CD4-positive, alpha-beta T cell (primary cell): ENCODE measurements at regions not wholly inside any gene's neighbourhood (a gene's known extent, or its start where the extent isn't known, plus 50 kb on each side); places are given as distances from the start of the nearest gene placed in this dataset.

Experiments used
- ATAC-seq: fragments of 200-7000 bp; cut with Tn5 transposase; one replicate; pipeline ENCODE4 v1.10.0; 2022; ENCODE audit warnings: mild to moderate bottlenecking; ENCODE audit not compliant: poor library complexity
- CTCF ChIA-PET: fragments of 350-600 bp; sonication (Branson Sonifier 250); formaldehyde crosslinking; loops from one replicate; lab custom pipeline; 2021; ENCODE audit warnings: antibody characterized with exemption, inconsistent platforms; lab: Charles Lee
- POLR2A ChIA-PET: fragments of 350-600 bp; sonication (Branson Sonifier 250); formaldehyde crosslinking; loops from one replicate; lab custom pipeline; 2021; ENCODE audit warnings: antibody characterized with exemption, inconsistent platforms; lab: Charles Lee
- DNase-seq, 14 experiments: peaks; one replicate each; pipeline ENCODE4 v3.0.0-alpha.2; 2013 to 2020; ENCODE audit warnings: mixed read lengths in 2 of 14
- H3K27ac ChIP-seq, 2 donors: one replicate each; pipeline versions ENCODE4 v1.5.1 to v1.7.0; 2013; ENCODE audit warnings: low read length in 2 of 2, low read depth in 1 of 2, mild to moderate bottlenecking in 1 of 2
- H3K27me3 ChIP-seq, 2 experiments: 1 replicate in 1 of 2; 2 replicates in 1 of 2; pipeline versions ENCODE4 v1.6.1 to v1.7.0; 2013; ENCODE audit warnings: low read length in 2 of 2, control low read depth in 1 of 2, mild to moderate bottlenecking in 1 of 2, moderate library complexity in 1 of 2; ENCODE audit not compliant: insufficient read depth in 2 of 2, control insufficient read depth in 1 of 2
- H3K36me3 ChIP-seq: one replicate; pipeline ENCODE4 v1.6.1; 2013; ENCODE audit warnings: low read length, control low read depth; ENCODE audit not compliant: insufficient read depth
- H3K4me1 ChIP-seq: one replicate; pipeline ENCODE4 v1.6.1; 2013; ENCODE audit warnings: low read length, control low read depth; ENCODE audit not compliant: insufficient read depth
- H3K4me3 ChIP-seq: one replicate; pipeline ENCODE4 v1.5.1; 2013; ENCODE audit warnings: mild to moderate bottlenecking, low read length, moderate library complexity
- H3K9me3 ChIP-seq, 2 experiments: 1 replicate in 1 of 2; 2 replicates in 1 of 2; pipeline versions ENCODE4 v1.6.1 to v1.7.0; 2013; ENCODE audit warnings: low read length in 2 of 2, mild to moderate bottlenecking in 2 of 2, control low read depth in 1 of 2, moderate library complexity in 1 of 2; ENCODE audit not compliant: control insufficient read depth in 1 of 2, insufficient read depth in 1 of 2
- H3K27ac Mint-ChIP-seq: one replicate; pipeline ENCODE4 v1.8.0; 2020; ENCODE audit warnings: mixed read lengths
- H3K27me3 Mint-ChIP-seq: one replicate; pipeline ENCODE4 v1.8.0; 2021; ENCODE audit warnings: mixed read lengths
- H3K36me3 Mint-ChIP-seq: one replicate; pipeline ENCODE4 v1.8.0; 2021; ENCODE audit warnings: low read depth, mixed read lengths
- H3K4me1 Mint-ChIP-seq: one replicate; pipeline ENCODE4 v1.8.0; 2021; ENCODE audit warnings: low read depth, mixed read lengths
- H3K4me3 Mint-ChIP-seq: one replicate; pipeline ENCODE4 v1.8.0; 2020; ENCODE audit warnings: mild to moderate bottlenecking, mixed read lengths
- H3K9me3 Mint-ChIP-seq: one replicate; pipeline ENCODE4 v1.8.0; 2020; ENCODE audit warnings: mixed read lengths
- CTCF ChIP-seq: fragments of 200-600 bp; IDR thresholded peaks from one replicate; pipeline ENCODE4 v1.8.0; 2022; ENCODE audit warnings: antibody characterized with exemption, mild to moderate bottlenecking
- intact Hi-C, 2 experiments: fragments of 100-400 bp; cut with DNase I in 1 of 2; cut with micrococcal nuclease in 1 of 2; formaldehyde crosslinking; loops; one replicate each; pipeline versions ENCODE4 v1.15.1 to v1.9.0; 2023 to 2025; cut with DNase I, micrococcal nuclease

- POLR2A ChIA-PET, result no interaction called here
- CTCF ChIA-PET, result no interaction called here
- intact Hi-C loops, result no loop called here
- no peaks in the 10 kb centered on the region for H3K27me3 ChIP-seq
- no peak overlapping the region for H3K4me3 Mint-ChIP-seq
- H3K27ac Mint-ChIP-seq, result no peak overlapping the region
- H3K4me1 ChIP-seq, result no peaks in the 10 kb centered on the region
- H3K4me1 Mint-ChIP-seq, result no peaks in the 10 kb centered on the region
- no peak for TF ChIP-seq CTCF
- no peak for ATAC-seq
- no peaks in the 10 kb centered on the region for H3K9me3 ChIP-seq
- H3K27me3 Mint-ChIP-seq, result no peaks in the 10 kb centered on the region
- no peaks in the 10 kb centered on the region for H3K9me3 Mint-ChIP-seq
- H3K36me3 ChIP-seq, result no peaks in the 10 kb centered on the region
- no peak overlapping the region for H3K4me3 ChIP-seq
- DNase-seq, result no peak
- no peaks in the 10 kb centered on the region for H3K36me3 Mint-ChIP-seq
- H3K27ac ChIP-seq, result no peak overlapping the region
These were observed 285.3 kb upstream of the ZSWIM2 start for GRCh38 chr2:187134306-187134705.

GRCh38 chr2:187129868-187130267, 280.9 kb upstream of the ZSWIM2 start:
- ATAC-seq (no peak), DNase-seq (no peak)
- Histone ChIP-seq H3K4me1 (no peaks in the 10 kb centered on the region), H3K27ac (no peak overlapping the region), H3K27me3 (no peaks in the 10 kb centered on the region), H3K4me3 (no peak overlapping the region), H3K9me3 (no peaks in the 10 kb centered on the region), H3K36me3 (no peaks in the 10 kb centered on the region)
- H3K36me3 Mint-ChIP-seq, result no peaks in the 10 kb centered on the region
- CTCF ChIA-PET, result interaction anchor here (0.5 kb wide), 1 partner anchor 8 kb away, joined by 3 read pairs; no protein-coding TSS in a partner anchor
- H3K4me1 Mint-ChIP-seq, result no peaks in the 10 kb centered on the region
- no peak for TF ChIP-seq CTCF
- H3K9me3 Mint-ChIP-seq, result no peaks in the 10 kb centered on the region
- H3K27me3 Mint-ChIP-seq, result no peaks in the 10 kb centered on the region
- H3K27ac Mint-ChIP-seq, result no peak overlapping the region
- H3K4me3 Mint-ChIP-seq, result no peak overlapping the region
- intact Hi-C loops, result no loop called here
- POLR2A ChIA-PET, result no interaction called here

- Histone ChIP-seq H3K9me3 (no peaks in the 10 kb centered on the region), H3K36me3 (no peaks in the 10 kb centered on the region), H3K4me1 (no peaks in the 10 kb centered on the region), H3K4me3 (no peak overlapping the region), H3K27ac (no peak overlapping the region), H3K27me3 (no peaks in the 10 kb centered on the region)
- Mint-ChIP-seq H3K9me3 (no peaks in the 10 kb centered on the region), H3K4me1 (no peaks in the 10 kb centered on the region), H3K27ac (no peak overlapping the region), H3K4me3 (no peak overlapping the region), H3K36me3 (no peaks in the 10 kb centered on the region), H3K27me3 (no peaks in the 10 kb centered on the region)
- POLR2A ChIA-PET, result no interaction called here
- DNase-seq (no peak), ATAC-seq (no peak)
- TF ChIP-seq CTCF, result no peak
- CTCF ChIA-PET, result interaction anchor here (0.5 kb wide), 1 partner anchor 9 kb away, joined by 3 read pairs; no protein-coding TSS in a partner anchor
- intact Hi-C loops, result no loop called here
These were observed 280.3 kb upstream of the ZSWIM2 start for GRCh38 chr2:187129306-187129705.
